HG02884 (cell line): ENCODE measurements at regions not wholly inside any gene's neighbourhood (a gene's known extent, or its start where the extent isn't known, plus 50 kb on each side); places are given as distances from the start of the nearest gene placed in this dataset.
"Not testable (repeated sequence)": the region's sequence is repeated elsewhere in the genome, so short reads cannot be mapped to it uniquely, and the experiment has no call there.

Experiments used
- ATAC-seq: cut with Tn5 transposase; IDR thresholded peaks from one replicate; pipeline ENCODE4 v1.9.1; 2021; ENCODE audit warnings: mild to moderate bottlenecking, moderate library complexity; ENCODE audit not compliant: unreplicated experiment

- no peak for ATAC-seq
Observed at GRCh38 chr12:59059088-59059935, 139.0 kb upstream of the LRIG3 start.

- no peak for ATAC-seq
Observed at GRCh38 chr12:59056966-59057365, 136.7 kb upstream of the LRIG3 start.

- peak; percentile 65 for ATAC-seq
Observed at GRCh38 chr12:59055204-59055860, 135.0 kb upstream of the LRIG3 start.

- not testable (repeated sequence) for ATAC-seq
Observed at GRCh38 chr12:59053266-59053899, 133.1 kb upstream of the LRIG3 start.

- ATAC-seq: no peak
Observed at GRCh38 chr12:59046763-59047534, 126.6 kb upstream of the LRIG3 start.

GRCh38 chr12:59044791-59045190, 124.5 kb upstream of the LRIG3 start:
- ATAC-seq: no peak

GRCh38 chr12:59041241-59042121, 121.2 kb upstream of the LRIG3 start:
- ATAC-seq: no peak

GRCh38 chr12:59040656-59041055, 120.4 kb upstream of the LRIG3 start:
- no peak for ATAC-seq

GRCh38 chr12:59040043-59040442, 119.7 kb upstream of the LRIG3 start:
- no peak for ATAC-seq

GRCh38 chr12:59039005-59039404, 118.7 kb upstream of the LRIG3 start:
- ATAC-seq: no peak

GRCh38 chr12:59036973-59037762, 116.9 kb upstream of the LRIG3 start:
- no peak for ATAC-seq

- ATAC-seq: no peak
Observed at GRCh38 chr12:59036347-59036746, 116.0 kb upstream of the LRIG3 start.

- no peak for ATAC-seq
Observed at GRCh38 chr12:59031313-59031712, 111.0 kb upstream of the LRIG3 start.

GRCh38 chr12:59030415-59030814, 110.1 kb upstream of the LRIG3 start:
- no peak for ATAC-seq

GRCh38 chr12:59027199-59027598, 106.9 kb upstream of the LRIG3 start:
- ATAC-seq: no peak

GRCh38 chr12:59023861-59024424, 103.6 kb upstream of the LRIG3 start:
- ATAC-seq: no peak

- no peak for ATAC-seq
Observed at GRCh38 chr12:59020073-59020946, 100.0 kb upstream of the LRIG3 start.

GRCh38 chr12:59014885-59015284, 94.6 kb upstream of the LRIG3 start:
- ATAC-seq: no peak
